IMR-90 (cell line): ENCODE measurements at regions not wholly inside any gene's neighbourhood (a gene's known extent, or its start where the extent isn't known, plus 50 kb on each side); places are given as distances from the start of the nearest gene placed in this dataset.

Experiments used
- ATAC-seq: fragments of 200-7000 bp; cut with Tn5 transposase; 2 replicates; pipeline ENCODE4 v1.9.1; 2020; ENCODE audit warnings: low read depth, mild to moderate bottlenecking, moderate library complexity
- BruUV-seq: library from RNA; stranded (reverse); fragments of 400-500 nt; replicated peaks from 2 replicates; lab custom pipeline; 2021; lab: Mats Ljungman, UMichigan
- CTCF ChIA-PET: fragments of 300-600 bp; formaldehyde crosslinking; extraction: SDS; loops from one replicate; lab custom pipeline; 2021; ENCODE audit warnings: antibody characterized with exemption; lab: Yijun Ruan, JAX
- POLR2A ChIA-PET: fragments of 300-600 bp; sonication (Branson Sonifier 250); formaldehyde crosslinking; loops from one replicate; lab custom pipeline; 2022; ENCODE audit warnings: antibody characterized with exemption; ENCODE audit not compliant: unreplicated experiment; lab: Charles Lee
- DNase-seq: peaks from one replicate; pipeline ENCODE4 v3.0.0; 2013
- H2AFZ ChIP-seq: replicated peaks from 2 replicates; pipeline ENCODE3; 2013; ENCODE audit warnings: low read length, mild to moderate bottlenecking; ENCODE audit not compliant: poor library complexity
- H2AK5ac ChIP-seq: 2 replicates; pipeline ENCODE4 v1.6.1; 2013; ENCODE audit warnings: low read depth, low read length, inconsistent platforms
- H2AK9ac ChIP-seq: replicated peaks from 2 replicates; pipeline ENCODE3; 2013; ENCODE audit warnings: mild to moderate bottlenecking, low read depth, low read length, moderate library complexity; ENCODE audit not compliant: poor library complexity
- H2BK120ac ChIP-seq: 2 replicates; pipeline ENCODE4 v1.6.1; 2013; ENCODE audit warnings: low read depth, low read length, inconsistent platforms
- H2BK15ac ChIP-seq: 3 replicates; pipeline ENCODE4 v1.6.1; 2013; ENCODE audit warnings: low read depth, low read length, inconsistent platforms
- H2BK20ac ChIP-seq: 2 replicates; pipeline ENCODE4 v1.6.1; 2013; ENCODE audit warnings: low read depth, mild to moderate bottlenecking, inconsistent platforms, low read length, moderate library complexity
- H2BK5ac ChIP-seq: 2 replicates; pipeline ENCODE4 v1.6.1; 2013; ENCODE audit warnings: mild to moderate bottlenecking, low read depth, low read length, inconsistent platforms; ENCODE audit not compliant: poor library complexity, severe bottlenecking
- H3K14ac ChIP-seq: replicated peaks from 2 replicates; pipeline ENCODE4 v1.6.1; 2013; ENCODE audit warnings: low read depth, low read length, inconsistent platforms
- H3K18ac ChIP-seq: 2 replicates; pipeline ENCODE4 v1.6.1; 2013; ENCODE audit warnings: low read depth, low read length, control low read depth
- H3K23ac ChIP-seq: 2 replicates; pipeline ENCODE4 v1.6.1; 2013; ENCODE audit warnings: low read depth, low read length, inconsistent platforms
- H3K27ac ChIP-seq: 2 replicates; pipeline ENCODE4 v1.5.1; 2013; ENCODE audit warnings: mild to moderate bottlenecking, control low read depth, low read length; ENCODE audit not compliant: insufficient read depth
- H3K27me3 ChIP-seq: 2 replicates; pipeline ENCODE4 v1.6.1; 2013; ENCODE audit warnings: low read length; ENCODE audit not compliant: control insufficient read depth, insufficient read depth
- H3K36me3 ChIP-seq: 2 replicates; pipeline ENCODE4 v1.6.1; 2013; ENCODE audit warnings: low read length, mixed read lengths; ENCODE audit not compliant: control insufficient read depth, insufficient read depth
- H3K4ac ChIP-seq: 2 replicates; pipeline ENCODE4 v1.6.1; 2013; ENCODE audit warnings: low read depth, low read length, inconsistent platforms
- H3K4me1 ChIP-seq: 2 replicates; pipeline ENCODE4 v1.6.1; 2013; ENCODE audit warnings: low read length, mixed read lengths; ENCODE audit not compliant: control insufficient read depth, insufficient read depth
- H3K4me2 ChIP-seq: 2 replicates; pipeline ENCODE4 v1.6.1; 2013; ENCODE audit warnings: low read depth, mild to moderate bottlenecking, control low read depth, low read length, moderate library complexity
- H3K4me3 ChIP-seq: 2 replicates; pipeline ENCODE4 v1.5.1; 2013; ENCODE audit warnings: low read depth, mild to moderate bottlenecking, control low read depth, low read length, moderate library complexity; ENCODE audit not compliant: insufficient read depth
- H3K56ac ChIP-seq: 2 replicates; pipeline ENCODE4 v1.6.1; 2013; ENCODE audit warnings: low read length, inconsistent platforms; ENCODE audit not compliant: insufficient read depth; ENCODE audit errors: extremely low read depth
- H3K79me1 ChIP-seq, 2 experiments: 2 replicates each; pipeline ENCODE4 v1.6.1; 2013; ENCODE audit warnings: low read length in 2 of 2, inconsistent platforms in 1 of 2, low read depth in 1 of 2
- H3K9ac ChIP-seq: 2 replicates; pipeline ENCODE4 v1.6.1; 2013; ENCODE audit warnings: low read depth, low read length, control low read depth
- H3K9me1 ChIP-seq: 2 replicates; pipeline ENCODE4 v1.6.1; 2013; ENCODE audit warnings: low read length, inconsistent platforms; ENCODE audit not compliant: insufficient read depth
- H3K9me3 ChIP-seq: 2 replicates; pipeline ENCODE4 v1.6.1; 2013; ENCODE audit warnings: low read length; ENCODE audit not compliant: control insufficient read depth, insufficient read depth
- H4K20me1 ChIP-seq: 2 replicates; pipeline ENCODE4 v1.6.1; 2013; ENCODE audit warnings: low read length, inconsistent platforms; ENCODE audit not compliant: insufficient read depth
- H4K5ac ChIP-seq: 2 replicates; pipeline ENCODE4 v1.6.1; 2013; ENCODE audit warnings: mild to moderate bottlenecking, low read depth, low read length, control low read depth
- H4K8ac ChIP-seq, 2 experiments: 2 replicates each; pipeline ENCODE4 v1.6.1; 2013; ENCODE audit warnings: low read depth in 2 of 2, low read length in 2 of 2, control low read depth in 1 of 2, inconsistent platforms in 1 of 2
- H4K91ac ChIP-seq: 2 replicates; pipeline ENCODE4 v1.6.1; 2013; ENCODE audit warnings: low read depth, low read length, inconsistent platforms; ENCODE audit not compliant: insufficient read depth
- CEBPB ChIP-seq: IDR thresholded peaks from 2 replicates; pipeline ENCODE4 v1.6.1; 2012; ENCODE audit warnings: low read depth, low read length, improper control_type of control experiment
- CHD1 ChIP-seq: IDR thresholded peaks from 2 replicates; pipeline ENCODE4 v1.6.1; 2012; ENCODE audit warnings: low read depth, low read length, improper control_type of control experiment
- CTCF ChIP-seq: conservative IDR thresholded peaks from 2 replicates; pipeline ENCODE4 v1.5.1; 2012; ENCODE audit warnings: mild to moderate bottlenecking, low read depth, low read length, improper control_type of control experiment
- ELK1 ChIP-seq: fragments of 150-350 bp; IDR thresholded peaks from 2 replicates; pipeline ENCODE4 v1.6.1; 2016; ENCODE audit warnings: low read depth, mild to moderate bottlenecking, low read length, moderate library complexity, borderline replicate concordance
- FOS ChIP-seq: fragments of 150-350 bp; IDR thresholded peaks from 2 replicates; pipeline ENCODE4 v1.6.1; 2016; ENCODE audit warnings: low read depth, low read length
- MAFK ChIP-seq: IDR thresholded peaks from 2 replicates; pipeline ENCODE4 v1.6.1; 2012; ENCODE audit warnings: low read depth, low read length, improper control_type of control experiment
- MAZ ChIP-seq: IDR thresholded peaks from 2 replicates; pipeline ENCODE4 v1.6.1; 2012; ENCODE audit warnings: low read depth, mild to moderate bottlenecking, low read length, improper control_type of control experiment, moderate library complexity, borderline replicate concordance
- MXI1 ChIP-seq: IDR thresholded peaks from 2 replicates; pipeline ENCODE4 v1.6.1; 2012; ENCODE audit warnings: low read depth, mild to moderate bottlenecking, low read length, moderate library complexity, borderline replicate concordance
- NFE2L2 ChIP-seq: fragments of 150-350 bp; IDR thresholded peaks from 2 replicates; pipeline ENCODE4 v1.6.1; 2016; ENCODE audit warnings: low read depth, mild to moderate bottlenecking, low read length
- POLR2A ChIP-seq: IDR thresholded peaks from 2 replicates; pipeline ENCODE4 v1.6.1; 2012; ENCODE audit warnings: mild to moderate bottlenecking, low read depth, low read length
- RAD21 ChIP-seq: IDR thresholded peaks from 2 replicates; pipeline ENCODE4 v1.6.1; 2012; ENCODE audit warnings: low read length, improper control_type of control experiment
- RCOR1 ChIP-seq: IDR thresholded peaks from 2 replicates; pipeline ENCODE4 v1.6.1; 2012; ENCODE audit warnings: mild to moderate bottlenecking, low read length, improper control_type of control experiment; ENCODE audit not compliant: insufficient replicate concordance
- RFX5 ChIP-seq: IDR thresholded peaks from 2 replicates; pipeline ENCODE4 v1.8.0; 2012; ENCODE audit warnings: low read depth, mild to moderate bottlenecking, low read length, moderate library complexity
- SMC3 ChIP-seq: fragments of 150-350 bp; IDR thresholded peaks from 2 replicates; pipeline ENCODE4 v1.6.1; 2016; ENCODE audit warnings: low read depth, mild to moderate bottlenecking, antibody characterized with exemption, low read length, moderate library complexity
- WGBS, 2 experiments: methylation state at CpG; one replicate each; pipeline versions ENCODE4 v1.1.5 to v1.1.7; 2013; ENCODE audit warnings: missing lambda C conversion rate in 2 of 2; ENCODE audit not compliant: insufficient read length in 1 of 2; ENCODE audit errors: extremely low coverage in 2 of 2; 5-methylcytosine and 5-hydroxymethylcytosine counted together
- dilution Hi-C: fragments of 300-500 bp; cut with HindIII; formaldehyde crosslinking; loops from one replicate; pipeline ENCODE4 v1.14.3; 2018; ENCODE audit warnings: low sequenced_read_pairs; ENCODE audit not compliant: unreplicated experiment
- in situ Hi-C: fragments of 300-500 bp; cut with MboI; formaldehyde crosslinking; loops from 3 replicates; pipeline ENCODE4 v1.14.3; 2019; ENCODE audit warnings: low sequenced_read_pairs, inconsistent platforms, mixed read lengths
- intact Hi-C: fragments of 100-400 bp; cut with micrococcal nuclease; formaldehyde crosslinking; loops from 2 replicates; pipeline ENCODE4 v1.10.0; 2022

- no peaks in the 10 kb centered on the region for H3K36me3 ChIP-seq
- dilution Hi-C loops, result no loop called here
- H3K14ac ChIP-seq, result no peak overlapping the region
- no peak overlapping the region for H2BK5ac ChIP-seq
- H3K27ac ChIP-seq, result no peak overlapping the region
- no peaks in the 10 kb centered on the region for H3K9me1 ChIP-seq
- H2BK120ac ChIP-seq, result no peak overlapping the region
- H2BK15ac ChIP-seq, result no peak overlapping the region
- WGBS, 2 experiments, result no CpG with 5 or more reads among the region's 2 CpGs
- H2AK5ac ChIP-seq, result no peak overlapping the region
- no peak overlapping the region for H3K18ac ChIP-seq
- H3K9ac ChIP-seq, result no peak overlapping the region
- no peak overlapping the region for H3K4me2 ChIP-seq
- ChIA-PET POLR2A (no interaction called here), CTCF (no interaction called here)
- no peaks in the 10 kb centered on the region for H3K27me3 ChIP-seq
- H2AK9ac ChIP-seq, result no peak overlapping the region
- peaks cover 6% of the 10 kb centered on the region for H3K9me3 ChIP-seq
- H3K56ac ChIP-seq, result no peak overlapping the region
- in situ Hi-C loops, result no loop called here
- no peaks in the 10 kb centered on the region for H3K4me1 ChIP-seq
- no peak overlapping the region for H4K5ac ChIP-seq
- no peaks in the 10 kb centered on the region for H3K79me1 ChIP-seq
- intact Hi-C loops, result loop anchor here (10.0 kb wide), 1 partner anchor 1884 kb away; no protein-coding TSS in a partner anchor
- H3K4me3 ChIP-seq, result no peak overlapping the region
- no peak overlapping the region for H3K4ac ChIP-seq
- H4K20me1 ChIP-seq, result no peaks in the 10 kb centered on the region
- BruUV-seq, result no TSS peak
- H3K23ac ChIP-seq, result no peak overlapping the region
- H2AFZ ChIP-seq, result no peak overlapping the region
- no peak overlapping the region for H4K8ac ChIP-seq
- DNase-seq, result no peak
- H4K91ac ChIP-seq, result no peak overlapping the region
- TF ChIP-seq MXI1, result no peak
- TF ChIP-seq CTCF, result no peak
- no peak for TF ChIP-seq NFE2L2
- no peak for TF ChIP-seq FOS
- TF ChIP-seq RFX5, result no peak
- TF ChIP-seq SMC3, result no peak
- no peak for TF ChIP-seq POLR2A
- no peak for TF ChIP-seq RAD21
- TF ChIP-seq CEBPB, result no peak
- TF ChIP-seq MAFK, result no peak
- TF ChIP-seq MAZ, result no peak
- TF ChIP-seq RCOR1, result no peak
- TF ChIP-seq ELK1, result no peak
- TF ChIP-seq CHD1, result no peak
- H2BK20ac ChIP-seq, result no peak overlapping the region
- no peak for ATAC-seq
These were observed 1521.3 kb downstream of the AMY1C start for GRCh38 chr1:105270966-105271365.
